Activated naive CD4-positive, alpha-beta T cell treated with anti-CD3 and anti-CD28 coated beads, Interleukin-2, amount 10 ng/mL, durations not matched to agents 7 days and 5 days (primary cell): ENCODE measurements at regions not wholly inside any gene's neighbourhood (a gene's known extent, or its start where the extent isn't known, plus 50 kb on each side); places are given as distances from the start of the nearest gene placed in this dataset.
A peak's percentile ranks its signal among the peaks of the same experiment; 100 is the strongest.
"Not testable (repeated sequence)": the region's sequence is repeated elsewhere in the genome, so short reads cannot be mapped to it uniquely, and the experiment has no call there.

Experiments
- CTCF ChIA-PET: fragments of 350-600 bp; sonication (Branson Sonifier 250); formaldehyde crosslinking; loops from one replicate; lab custom pipeline; 2021; ENCODE audit warnings: antibody characterized with exemption; lab: Charles Lee
- DNase-seq: peaks from one replicate; pipeline ENCODE4 v3.0.0-alpha.2; 2020
- H3K27ac Mint-ChIP-seq: one replicate; pipeline ENCODE4 v1.8.0; 2021; ENCODE audit warnings: mild to moderate bottlenecking, moderate library complexity, mixed read lengths
- H3K27me3 Mint-ChIP-seq: one replicate; pipeline ENCODE4 v1.8.0; 2021; ENCODE audit warnings: mild to moderate bottlenecking, mixed read lengths
- H3K36me3 Mint-ChIP-seq: one replicate; pipeline ENCODE4 v1.8.0; 2021; ENCODE audit warnings: mixed read lengths
- H3K4me1 Mint-ChIP-seq: one replicate; pipeline ENCODE4 v1.8.0; 2021; ENCODE audit warnings: mixed read lengths
- H3K4me3 Mint-ChIP-seq: one replicate; pipeline ENCODE4 v1.8.0; 2021; ENCODE audit warnings: mild to moderate bottlenecking, moderate library complexity, mixed read lengths
- H3K9me3 Mint-ChIP-seq: one replicate; pipeline ENCODE4 v1.8.0; 2021; ENCODE audit warnings: mixed read lengths

DNA sequence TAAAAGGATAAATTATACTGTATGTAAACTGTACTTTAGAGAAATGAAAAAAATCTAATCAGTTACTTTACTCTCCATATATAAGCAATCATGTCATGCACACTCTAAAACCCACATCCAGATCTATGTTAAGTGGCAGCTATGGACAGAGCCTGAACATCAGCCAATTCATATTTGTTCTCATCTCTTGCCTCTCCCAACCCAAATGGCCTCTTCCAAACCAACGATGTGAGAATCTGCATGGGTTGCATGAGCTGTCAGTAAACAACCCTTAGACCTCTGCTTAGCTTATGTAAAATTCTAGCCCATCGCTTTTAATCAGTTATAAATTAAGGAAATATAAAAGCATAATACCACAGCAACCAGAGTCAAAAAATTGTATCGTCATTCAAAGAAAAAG lies 288.7 kb upstream of the INTU start:
- Mint-ChIP-seq H3K9me3 (peaks cover 8% of the 10 kb centered on the region), H3K27me3 (no peaks in the 10 kb centered on the region), H3K4me1 (no peaks in the 10 kb centered on the region), H3K27ac (no peak overlapping the region), H3K4me3 (no peak overlapping the region), H3K36me3 (no peaks in the 10 kb centered on the region)
- CTCF ChIA-PET: no interaction called here
- no peak for DNase-seq

DNA sequence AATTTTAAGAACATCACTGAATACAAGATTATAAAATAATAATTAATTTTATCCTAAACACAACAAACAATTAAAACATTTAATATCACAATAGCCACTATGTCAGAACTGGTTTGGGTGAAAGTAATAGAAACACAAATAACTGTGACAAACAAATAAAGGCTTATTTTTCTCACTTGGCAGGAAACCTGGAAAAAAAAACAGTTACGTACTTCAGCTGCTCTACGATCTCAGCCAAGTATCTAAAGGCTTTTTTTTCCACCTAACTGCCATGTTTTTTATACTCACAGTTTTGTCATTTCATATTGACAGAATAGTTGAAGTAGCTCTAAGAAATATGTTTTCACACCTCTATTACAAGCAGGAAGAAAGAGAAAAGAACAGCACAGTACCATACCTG lies 284.8 kb upstream of the INTU start:
- Mint-ChIP-seq H3K4me3 (no peak overlapping the region), H3K9me3 (peaks cover under 1% of the 10 kb centered on the region), H3K27me3 (no peaks in the 10 kb centered on the region), H3K36me3 (no peaks in the 10 kb centered on the region), H3K27ac (no peak overlapping the region), H3K4me1 (no peaks in the 10 kb centered on the region)
- DNase-seq: no peak
- CTCF ChIA-PET: no interaction called here

DNA sequence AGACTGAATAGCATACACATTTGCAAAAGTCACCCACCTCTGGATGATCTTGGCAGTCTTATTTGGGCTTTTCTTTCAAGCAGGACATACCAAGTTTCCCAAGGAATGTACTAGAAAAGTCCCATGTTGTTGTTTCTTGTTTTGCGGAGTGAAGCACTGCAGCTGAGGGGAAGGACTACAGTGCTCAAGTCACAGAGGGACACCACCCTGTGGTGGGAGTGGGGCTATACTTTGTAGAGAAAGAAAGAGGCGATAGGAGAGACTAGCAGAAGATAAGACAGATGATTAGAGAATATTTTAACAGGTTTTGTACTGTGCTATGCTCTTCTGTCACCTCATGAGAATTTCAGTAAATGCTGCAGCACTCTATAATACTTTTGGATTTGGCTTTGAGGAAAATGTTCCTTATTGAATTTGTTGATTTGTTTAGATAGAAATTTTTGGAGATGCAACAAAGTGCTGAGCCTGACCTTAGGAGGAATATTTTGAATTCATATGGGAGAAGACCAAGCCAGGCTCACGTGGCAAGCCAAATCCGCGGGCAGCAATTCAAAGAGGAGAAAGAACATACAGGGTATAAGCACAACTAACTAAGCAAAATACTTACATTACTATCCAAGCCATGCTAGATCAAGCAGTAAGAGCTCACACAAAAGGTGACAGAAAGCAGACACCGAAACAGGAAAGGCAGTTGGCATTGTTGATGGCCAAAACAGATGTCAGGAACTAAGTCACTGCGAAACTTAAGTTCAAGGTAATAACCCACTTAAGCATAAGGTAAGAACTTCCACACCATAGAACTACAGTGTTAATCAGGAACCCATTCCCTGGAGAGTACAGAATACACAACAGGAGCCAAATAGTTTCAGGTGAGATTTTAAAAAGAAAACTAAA lies 280.3 kb upstream of the INTU start:
- no peak for DNase-seq
- Mint-ChIP-seq H3K27me3 (no peaks in the 10 kb centered on the region), H3K4me1 (no peaks in the 10 kb centered on the region), H3K36me3 (no peaks in the 10 kb centered on the region), H3K27ac (no peak overlapping the region), H3K4me3 (no peak overlapping the region), H3K9me3 (peaks cover 6% of the 10 kb centered on the region)
- CTCF ChIA-PET: no interaction called here

DNA sequence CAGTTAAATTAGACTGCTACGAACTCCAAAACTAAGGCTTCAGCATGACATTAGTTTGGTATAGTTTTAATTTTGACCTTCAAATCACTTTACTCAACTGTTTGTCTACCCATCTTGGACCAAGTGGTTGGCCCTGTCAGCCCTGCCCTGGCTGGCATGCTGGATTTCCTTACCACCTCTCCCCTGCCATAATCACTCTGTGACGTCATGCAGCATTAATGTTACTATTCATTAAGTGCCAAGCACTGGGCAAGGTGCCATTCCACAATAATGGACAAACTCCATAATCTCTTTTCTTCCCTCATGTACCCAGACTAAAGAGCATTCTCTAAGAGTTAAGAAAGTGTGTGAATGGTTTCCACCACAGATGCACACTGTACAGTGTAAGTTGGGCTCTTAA lies 277.0 kb upstream of the INTU start:
- Mint-ChIP-seq H3K27me3 (no peaks in the 10 kb centered on the region), H3K4me1 (no peaks in the 10 kb centered on the region), H3K9me3 (peaks cover 6% of the 10 kb centered on the region), H3K27ac (no peak overlapping the region), H3K4me3 (no peak overlapping the region), H3K36me3 (no peaks in the 10 kb centered on the region)
- DNase-seq: no peak
- CTCF ChIA-PET: no interaction called here

DNA sequence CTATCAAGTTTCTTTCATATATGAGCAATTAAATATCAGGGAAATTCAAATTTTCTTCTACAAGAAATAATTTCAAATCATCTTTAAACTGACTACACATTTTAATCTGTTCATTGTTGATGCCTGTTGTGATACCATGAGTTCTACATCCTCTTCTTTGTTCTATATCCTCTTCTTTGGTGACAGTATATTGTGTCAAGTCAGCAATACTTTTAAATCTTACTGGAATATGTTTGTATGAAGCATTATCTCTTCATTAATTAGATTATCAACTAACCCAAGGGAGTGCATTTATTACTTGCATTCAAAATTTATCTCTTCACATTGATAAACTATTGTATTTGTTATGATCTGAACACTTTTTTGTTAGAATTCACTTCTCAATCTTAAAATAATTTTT lies 275.0 kb upstream of the INTU start:
- Mint-ChIP-seq H3K36me3 (no peaks in the 10 kb centered on the region), H3K27me3 (no peaks in the 10 kb centered on the region), H3K4me3 (no peak overlapping the region), H3K4me1 (no peaks in the 10 kb centered on the region), H3K27ac (no peak overlapping the region), H3K9me3 (peaks cover 6% of the 10 kb centered on the region)
- CTCF ChIA-PET: no interaction called here
- no peak for DNase-seq

DNA sequence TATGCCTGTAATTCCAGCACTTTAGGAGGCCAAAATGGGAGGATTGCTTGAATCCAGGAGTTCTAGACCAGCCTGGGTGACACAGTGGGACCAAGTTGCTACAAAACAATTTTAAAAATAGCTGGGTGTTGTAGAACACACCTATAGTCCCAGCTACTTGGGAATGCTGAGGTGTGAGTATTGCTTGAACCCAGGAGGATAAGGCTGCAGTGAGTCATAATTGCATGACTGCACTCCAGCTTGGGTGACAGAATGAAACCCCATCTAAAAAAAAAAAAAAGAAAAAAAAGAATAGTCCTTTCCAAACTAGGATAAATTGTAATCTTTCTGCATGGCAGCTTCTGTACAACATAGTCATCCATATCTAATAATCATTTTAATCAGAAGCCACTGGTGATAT lies 270.1 kb upstream of the INTU start:
- Mint-ChIP-seq H3K36me3 (no peaks in the 10 kb centered on the region), H3K27me3 (no peaks in the 10 kb centered on the region), H3K27ac (no peak overlapping the region), H3K9me3 (no peaks in the 10 kb centered on the region), H3K4me3 (no peak overlapping the region), H3K4me1 (no peaks in the 10 kb centered on the region)
- CTCF ChIA-PET: no interaction called here
- no peak for DNase-seq

DNA sequence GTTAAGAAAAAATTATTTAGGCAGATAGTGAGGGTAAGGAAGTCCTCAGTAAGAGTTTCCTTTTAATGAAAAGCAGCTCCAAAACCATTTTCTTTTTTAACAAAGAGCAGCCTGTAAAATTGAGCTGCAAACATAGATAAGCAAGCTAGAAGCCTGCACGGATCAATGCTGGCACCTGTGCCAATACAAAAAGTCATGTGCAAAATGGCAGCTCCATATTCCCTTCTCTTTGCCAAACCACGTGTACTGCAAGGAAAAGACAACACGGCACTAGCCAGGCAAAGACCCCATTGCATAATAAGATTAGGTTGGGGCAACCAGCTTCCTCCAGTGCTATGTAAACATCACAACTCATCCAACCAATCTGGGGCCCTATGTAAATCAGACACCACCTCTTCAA lies 268.4 kb upstream of the INTU start:
- no peaks in the 10 kb centered on the region for H3K4me1 Mint-ChIP-seq
- CTCF ChIA-PET: no interaction called here

DNA sequence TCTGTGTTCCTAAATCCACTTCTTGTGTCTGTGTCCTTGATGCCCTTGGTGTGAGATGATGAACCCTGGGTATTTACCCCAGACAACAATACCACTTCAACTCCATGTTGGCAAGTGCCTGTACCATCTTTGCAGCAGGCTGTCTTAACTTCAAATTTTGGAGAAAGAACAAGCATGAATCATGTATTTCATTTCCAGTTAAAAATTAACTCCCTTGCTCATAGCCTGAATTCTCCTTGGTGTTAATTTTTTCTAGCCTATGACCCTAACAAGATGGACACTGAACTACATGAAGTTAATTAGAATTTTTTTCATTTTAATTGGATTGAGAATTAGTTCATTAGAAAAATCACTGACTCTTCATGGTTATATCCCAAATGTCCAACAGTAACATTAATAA lies 267.8 kb upstream of the INTU start:
- no peak overlapping the region for H3K27ac Mint-ChIP-seq
- no peak overlapping the region for H3K4me3 Mint-ChIP-seq
- DNase-seq: no peak
- no peaks in the 10 kb centered on the region for H3K36me3 Mint-ChIP-seq
- no peaks in the 10 kb centered on the region for H3K4me1 Mint-ChIP-seq
- no peaks in the 10 kb centered on the region for H3K9me3 Mint-ChIP-seq
- CTCF ChIA-PET: no interaction called here
- no peaks in the 10 kb centered on the region for H3K27me3 Mint-ChIP-seq

More for the DNA sequence above, 268.4 kb upstream of the INTU start:
- no peak overlapping the region for H3K27ac Mint-ChIP-seq
- H3K27me3 Mint-ChIP-seq: no peaks in the 10 kb centered on the region
- no peak overlapping the region for H3K4me3 Mint-ChIP-seq
- H3K36me3 Mint-ChIP-seq: no peaks in the 10 kb centered on the region
- no peak for DNase-seq
- H3K9me3 Mint-ChIP-seq: no peaks in the 10 kb centered on the region

DNA sequence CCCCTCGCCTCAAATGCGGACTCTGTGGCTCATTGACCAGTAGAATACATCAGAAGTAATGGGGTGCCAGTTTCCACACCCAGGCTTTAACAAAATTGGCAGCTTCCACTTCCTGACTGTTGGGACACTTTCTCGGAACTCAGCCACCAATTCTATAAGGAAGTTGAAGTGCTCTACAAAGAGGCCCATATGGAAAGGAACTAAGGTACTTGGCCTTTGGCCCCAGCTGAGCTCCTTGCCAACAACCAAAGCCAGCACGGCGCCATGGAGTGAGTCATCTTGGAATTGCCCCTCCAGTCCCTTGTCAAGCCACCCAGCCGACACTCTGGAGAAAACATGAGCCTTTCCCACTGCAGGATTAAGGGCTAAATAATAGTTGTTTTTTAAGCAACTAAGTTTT lies 262.2 kb upstream of the INTU start:
- H3K9me3 Mint-ChIP-seq: no peaks in the 10 kb centered on the region
- H3K4me3 Mint-ChIP-seq: no peak overlapping the region
- no peak for DNase-seq

DNA sequence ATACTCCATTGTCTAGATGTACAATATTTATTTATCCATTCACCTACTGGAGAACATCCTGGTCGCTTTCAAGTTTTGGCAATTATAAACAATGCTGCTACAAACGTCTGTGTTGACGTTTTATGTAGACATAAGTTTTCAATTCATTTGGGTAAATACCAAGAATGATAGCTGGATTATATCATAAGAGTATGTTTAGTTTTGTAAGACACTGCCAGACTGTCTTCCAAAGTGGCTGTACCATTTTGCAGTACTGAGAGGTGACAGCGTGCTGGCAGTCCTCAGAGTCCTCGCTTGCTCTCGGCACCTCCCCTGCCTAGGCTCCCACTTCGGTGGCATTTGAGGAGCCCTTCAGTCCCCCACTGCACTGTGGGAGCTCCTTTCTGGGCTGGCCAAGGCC lies 253.3 kb upstream of the INTU start:
- no peaks in the 10 kb centered on the region for H3K36me3 Mint-ChIP-seq
- no peaks in the 10 kb centered on the region for H3K27me3 Mint-ChIP-seq
- CTCF ChIA-PET: no interaction called here
- DNase-seq: no peak
- no peak overlapping the region for H3K27ac Mint-ChIP-seq
- peaks cover 4% of the 10 kb centered on the region for H3K9me3 Mint-ChIP-seq
- no peak overlapping the region for H3K4me3 Mint-ChIP-seq
- no peaks in the 10 kb centered on the region for H3K4me1 Mint-ChIP-seq

More for the DNA sequence above, 262.2 kb upstream of the INTU start:
- CTCF ChIA-PET: no interaction called here
- H3K27me3 Mint-ChIP-seq: no peaks in the 10 kb centered on the region
- H3K4me1 Mint-ChIP-seq: no peaks in the 10 kb centered on the region
- no peak overlapping the region for H3K27ac Mint-ChIP-seq
- no peaks in the 10 kb centered on the region for H3K36me3 Mint-ChIP-seq

DNA sequence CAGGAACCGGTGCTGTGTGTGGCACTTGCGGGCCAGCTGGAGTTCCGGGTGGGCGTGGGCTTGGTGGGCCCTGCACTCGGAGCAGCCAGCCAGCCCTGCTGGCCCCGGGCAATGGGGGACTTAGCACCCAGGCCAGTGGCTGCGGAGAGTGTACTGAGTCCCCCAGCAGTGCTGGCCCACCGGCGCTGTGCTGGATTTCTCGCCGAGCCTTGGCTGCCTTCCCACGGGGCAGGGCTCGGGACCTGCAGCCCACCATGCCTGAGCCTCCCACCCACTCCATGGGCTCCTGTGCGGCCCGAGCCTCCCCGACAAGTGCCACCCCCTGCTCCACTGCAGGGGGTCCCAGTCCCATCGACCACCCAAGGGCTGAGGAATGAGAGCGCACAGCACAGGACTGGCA lies 252.8 kb upstream of the INTU start:
- H3K36me3 Mint-ChIP-seq, H3K27ac Mint-ChIP-seq, H3K4me3 Mint-ChIP-seq, DNase-seq, CTCF ChIA-PET, H3K9me3 Mint-ChIP-seq, H3K27me3 Mint-ChIP-seq, H3K4me1 Mint-ChIP-seq: not testable (repeated sequence)

DNA sequence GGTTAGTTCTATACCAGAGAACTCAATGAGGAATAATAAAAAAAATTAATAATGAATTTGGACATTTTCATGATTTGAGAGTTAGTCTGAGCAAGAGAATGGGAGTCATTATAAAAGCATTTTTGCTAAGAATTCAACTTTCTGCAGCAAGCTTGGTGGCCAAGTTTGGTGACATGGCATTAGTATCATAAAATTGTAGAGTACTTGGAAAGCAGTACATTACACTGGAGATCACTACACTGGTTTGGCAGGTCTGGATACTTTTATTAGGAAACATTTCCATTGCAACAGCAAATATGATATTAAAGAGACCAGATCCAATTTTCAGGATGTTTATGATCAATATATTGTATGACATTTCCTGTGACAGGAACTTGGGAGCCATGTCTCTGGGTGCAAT lies 249.1 kb upstream of the INTU start:
- Mint-ChIP-seq H3K9me3 (peaks cover 2% of the 10 kb centered on the region), H3K27ac (no peak overlapping the region), H3K27me3 (no peaks in the 10 kb centered on the region), H3K4me3 (no peak overlapping the region), H3K36me3 (no peaks in the 10 kb centered on the region), H3K4me1 (no peaks in the 10 kb centered on the region)
- DNase-seq: no peak
- CTCF ChIA-PET: no interaction called here

DNA sequence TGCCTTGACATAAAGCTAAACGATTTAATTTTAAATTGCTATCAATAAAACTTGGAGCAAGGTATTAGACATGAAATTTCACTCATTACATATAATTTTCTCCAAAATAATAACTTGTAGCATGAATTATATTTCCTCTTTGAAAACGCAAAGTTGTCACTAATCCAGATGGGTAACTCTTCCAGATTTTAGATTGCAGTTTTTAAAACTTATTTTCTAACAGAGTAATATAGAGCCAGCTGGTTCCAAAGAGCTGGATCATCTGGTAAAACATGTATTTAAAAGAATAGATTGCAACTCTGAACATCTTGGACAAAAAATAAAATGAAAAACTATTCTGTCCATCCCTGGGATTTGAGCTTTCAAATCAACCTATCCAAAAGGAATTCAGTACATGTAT lies 238.2 kb upstream of the INTU start:
- no peaks in the 10 kb centered on the region for H3K9me3 Mint-ChIP-seq
- H3K27ac Mint-ChIP-seq: no peak overlapping the region
- no peak for DNase-seq
- no peaks in the 10 kb centered on the region for H3K4me1 Mint-ChIP-seq
- H3K36me3 Mint-ChIP-seq: no peaks in the 10 kb centered on the region
- no peaks in the 10 kb centered on the region for H3K27me3 Mint-ChIP-seq
- CTCF ChIA-PET: no interaction called here
- H3K4me3 Mint-ChIP-seq: no peak overlapping the region

DNA sequence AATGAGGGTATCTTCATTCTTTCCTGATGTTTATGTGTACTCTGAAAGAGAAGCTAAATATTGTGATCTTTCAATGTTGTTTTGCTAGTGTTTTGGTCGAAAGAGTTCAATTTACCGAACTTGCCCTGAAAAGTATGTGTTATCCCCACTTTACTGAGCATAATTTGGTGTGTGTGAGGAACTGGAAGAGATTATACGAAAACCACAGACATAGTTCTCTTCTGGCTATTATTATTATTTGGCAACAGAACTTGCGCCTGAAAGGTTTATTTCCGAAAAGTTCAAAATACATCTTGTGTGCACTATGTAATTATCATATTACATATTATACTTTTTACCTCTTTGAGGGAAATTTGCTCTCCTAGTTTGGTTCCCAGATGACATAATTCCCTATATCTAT lies 232.5 kb upstream of the INTU start:
- CTCF ChIA-PET: no interaction called here
- Mint-ChIP-seq H3K4me3 (no peak overlapping the region), H3K27me3 (no peaks in the 10 kb centered on the region), H3K36me3 (no peaks in the 10 kb centered on the region), H3K27ac (no peak overlapping the region), H3K9me3 (no peaks in the 10 kb centered on the region), H3K4me1 (no peaks in the 10 kb centered on the region)
- no peak for DNase-seq

DNA sequence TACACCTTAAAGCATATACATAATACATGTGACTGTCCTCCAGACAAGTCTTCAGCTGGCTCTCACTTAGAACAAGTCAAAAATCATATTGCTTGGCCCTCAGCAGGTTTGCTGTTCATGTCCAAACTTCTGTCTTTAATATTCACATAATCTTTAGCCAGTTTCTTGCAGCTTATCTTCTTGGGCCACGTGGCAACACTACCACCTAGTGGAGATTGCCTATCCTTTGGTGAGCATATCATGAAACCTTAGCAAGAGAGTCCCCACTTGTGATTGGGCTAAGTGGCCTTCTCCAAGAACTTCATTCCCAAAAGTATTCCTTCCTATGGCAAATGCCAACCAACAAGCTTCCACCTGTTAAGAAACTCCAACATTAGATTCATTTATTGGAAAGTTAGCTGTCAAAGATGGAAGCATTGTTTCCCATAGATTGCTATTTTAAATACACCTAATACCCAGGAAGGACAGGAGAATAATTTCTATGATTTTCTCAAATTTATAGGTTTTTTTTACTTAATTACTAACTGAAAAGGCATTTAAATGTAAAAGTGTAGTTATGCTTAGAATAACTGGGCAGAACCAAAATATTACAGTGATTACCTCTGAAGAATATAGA lies 231.9 kb upstream of the INTU start:
- Mint-ChIP-seq H3K27me3 (no peaks in the 10 kb centered on the region), H3K36me3 (no peaks in the 10 kb centered on the region), H3K4me1 (no peaks in the 10 kb centered on the region), H3K27ac (no peak overlapping the region), H3K4me3 (no peak overlapping the region), H3K9me3 (no peaks in the 10 kb centered on the region)
- peak; percentile 60 for DNase-seq
- CTCF ChIA-PET: interaction anchor here (0.6 to 1.0 kb wide), 2 partner anchors 20 to 177 kb away, joined by 3 read pairs; no protein-coding TSS in a partner anchor
